OCI-LY3 (cell line): ENCODE measurements at regions not wholly inside any gene's neighbourhood (a gene's known extent, or its start where the extent isn't known, plus 50 kb on each side); places are given as distances from the start of the nearest gene placed in this dataset.

Source experiments
- H2AFZ ChIP-seq: fragments of 200-600, 300-600 bp; shearing (Covaris generic); 2 replicates; pipeline ENCODE4 v1.6.0; 2014; ENCODE audit warnings: antibody characterized with exemption, low read depth, low read length
- H3K27ac ChIP-seq: fragments of 200-600, 300-600 bp; sonication (generic); 2 replicates; pipeline ENCODE4 v1.5.1; 2014; ENCODE audit warnings: mild to moderate bottlenecking, low read length, moderate library complexity, mixed read lengths
- H3K27me3 ChIP-seq: fragments of 200-600, 300-600 bp; sonication (generic); 2 replicates; pipeline ENCODE4 v1.6.1; 2014; ENCODE audit warnings: low read depth, low read length, mixed read lengths
- H3K36me3 ChIP-seq: fragments of 200-600, 300-600 bp; sonication (generic); replicated peaks from 2 replicates; pipeline ENCODE3; 2014; ENCODE audit warnings: low read depth, low read length, mixed read lengths
- H3K4me1 ChIP-seq: fragments of 300-600, 200-600 bp; sonication (generic); 2 replicates; pipeline ENCODE4 v1.6.1; 2014; ENCODE audit warnings: low read length, mixed read lengths
- H3K4me2 ChIP-seq: fragments of 200-600, 300-600 bp; sonication (generic); 2 replicates; pipeline ENCODE4 v1.6.1; 2014; ENCODE audit warnings: low read length, mixed read lengths
- H3K4me3 ChIP-seq: fragments of 300-600, 200-600 bp; sonication (generic); 2 replicates; pipeline ENCODE4 v1.5.1; 2014; ENCODE audit warnings: antibody characterized with exemption, mild to moderate bottlenecking, low read length, moderate library complexity
- H3K79me2 ChIP-seq: fragments of 300-600, 200-600 bp; shearing (Covaris generic); 2 replicates; pipeline ENCODE4 v1.6.1; 2014; ENCODE audit warnings: mild to moderate bottlenecking, low read length, mixed read lengths
- H3K9ac ChIP-seq: fragments of 300-600, 200-600 bp; shearing (Covaris generic); 2 replicates; pipeline ENCODE4 v1.6.0; 2014; ENCODE audit warnings: mild to moderate bottlenecking, low read length, moderate library complexity
- H3K9me3 ChIP-seq: fragments of 200-600, 300-600 bp; shearing (Covaris generic); 2 replicates; pipeline ENCODE4 v1.6.1; 2014; ENCODE audit warnings: low read length, mixed read lengths; ENCODE audit not compliant: insufficient read depth
- H4K20me1 ChIP-seq: fragments of 200-600, 300-600 bp; sonication (generic); 2 replicates; pipeline ENCODE4 v1.6.1; 2016; ENCODE audit warnings: low read length, mixed read lengths; ENCODE audit not compliant: insufficient read depth
- EZH2phosphoT487 ChIP-seq: fragments of 200-600 bp; shearing (Covaris generic); IDR thresholded peaks from 2 replicates; pipeline ENCODE4 v1.6.1; 2018; ENCODE audit warnings: antibody characterized with exemption, mixed run types, low read depth
- TF ChIP-seq, protein P1 (sequence below): fragments of 200-600, 300-600 bp; sonication (generic); IDR thresholded peaks from 2 replicates; pipeline ENCODE4 v1.5.1; 2014; ENCODE audit warnings: antibody characterized with exemption, low read length, low read depth

DNA sequence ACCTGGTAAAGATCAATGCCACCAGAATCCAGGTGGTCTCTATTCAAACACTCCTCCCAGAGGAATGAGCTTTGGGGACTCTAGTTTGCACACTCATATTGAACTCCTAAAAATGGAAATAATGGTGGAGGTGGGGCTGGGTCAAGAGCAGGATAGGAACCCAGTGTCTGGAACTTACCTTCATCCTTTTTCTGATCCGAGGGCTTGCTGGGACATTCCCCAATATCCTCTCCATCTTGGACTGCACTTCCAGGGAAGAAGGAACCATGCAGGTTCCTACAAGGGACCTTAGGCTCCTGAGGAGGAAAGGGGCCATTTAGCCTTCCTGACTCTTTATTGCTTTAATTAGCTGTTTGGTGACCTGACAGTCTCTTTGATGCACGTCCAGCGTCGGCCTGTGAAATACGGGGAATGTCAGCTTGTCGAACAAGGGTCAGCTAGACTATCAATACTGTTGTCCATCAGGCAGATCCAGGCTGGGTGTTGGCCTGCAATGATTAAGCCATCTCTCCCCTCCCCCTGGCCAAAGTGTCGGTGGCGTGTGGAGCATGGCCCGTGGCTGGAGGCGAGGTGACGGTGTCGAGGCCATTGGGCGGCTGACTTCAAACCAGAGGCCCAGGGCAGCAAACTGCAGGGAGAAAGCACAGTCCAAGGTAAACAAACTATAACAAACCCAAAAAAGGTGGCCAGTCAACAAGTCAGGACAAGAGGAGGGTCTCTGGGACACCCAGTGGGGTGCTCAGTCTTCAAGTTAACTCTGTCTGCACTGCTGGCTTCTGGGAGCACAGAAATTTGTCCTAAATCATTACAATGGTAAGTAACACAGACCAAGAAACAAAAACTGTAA, 405.2 kb upstream of the TBX3 start:
- H3K79me2 ChIP-seq = no peaks in the 10 kb centered on the region
- no peak for TF ChIP-seq EZH2phosphoT487
- TF ChIP-seq, protein P1, sequence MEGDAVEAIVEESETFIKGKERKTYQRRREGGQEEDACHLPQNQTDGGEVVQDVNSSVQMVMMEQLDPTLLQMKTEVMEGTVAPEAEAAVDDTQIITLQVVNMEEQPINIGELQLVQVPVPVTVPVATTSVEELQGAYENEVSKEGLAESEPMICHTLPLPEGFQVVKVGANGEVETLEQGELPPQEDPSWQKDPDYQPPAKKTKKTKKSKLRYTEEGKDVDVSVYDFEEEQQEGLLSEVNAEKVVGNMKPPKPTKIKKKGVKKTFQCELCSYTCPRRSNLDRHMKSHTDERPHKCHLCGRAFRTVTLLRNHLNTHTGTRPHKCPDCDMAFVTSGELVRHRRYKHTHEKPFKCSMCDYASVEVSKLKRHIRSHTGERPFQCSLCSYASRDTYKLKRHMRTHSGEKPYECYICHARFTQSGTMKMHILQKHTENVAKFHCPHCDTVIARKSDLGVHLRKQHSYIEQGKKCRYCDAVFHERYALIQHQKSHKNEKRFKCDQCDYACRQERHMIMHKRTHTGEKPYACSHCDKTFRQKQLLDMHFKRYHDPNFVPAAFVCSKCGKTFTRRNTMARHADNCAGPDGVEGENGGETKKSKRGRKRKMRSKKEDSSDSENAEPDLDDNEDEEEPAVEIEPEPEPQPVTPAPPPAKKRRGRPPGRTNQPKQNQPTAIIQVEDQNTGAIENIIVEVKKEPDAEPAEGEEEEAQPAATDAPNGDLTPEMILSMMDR = no peak
- no peaks in the 10 kb centered on the region for H3K36me3 ChIP-seq
- no peaks in the 10 kb centered on the region for H3K9me3 ChIP-seq
- no peak overlapping the region for H3K9ac ChIP-seq
- no peak overlapping the region for H3K4me3 ChIP-seq
- no peaks in the 10 kb centered on the region for H3K27me3 ChIP-seq
- H2AFZ ChIP-seq = no peak overlapping the region
- H4K20me1 ChIP-seq = no peaks in the 10 kb centered on the region
- H3K27ac ChIP-seq = no peak overlapping the region
- H3K4me2 ChIP-seq = no peak overlapping the region
- H3K4me1 ChIP-seq = no peaks in the 10 kb centered on the region

DNA sequence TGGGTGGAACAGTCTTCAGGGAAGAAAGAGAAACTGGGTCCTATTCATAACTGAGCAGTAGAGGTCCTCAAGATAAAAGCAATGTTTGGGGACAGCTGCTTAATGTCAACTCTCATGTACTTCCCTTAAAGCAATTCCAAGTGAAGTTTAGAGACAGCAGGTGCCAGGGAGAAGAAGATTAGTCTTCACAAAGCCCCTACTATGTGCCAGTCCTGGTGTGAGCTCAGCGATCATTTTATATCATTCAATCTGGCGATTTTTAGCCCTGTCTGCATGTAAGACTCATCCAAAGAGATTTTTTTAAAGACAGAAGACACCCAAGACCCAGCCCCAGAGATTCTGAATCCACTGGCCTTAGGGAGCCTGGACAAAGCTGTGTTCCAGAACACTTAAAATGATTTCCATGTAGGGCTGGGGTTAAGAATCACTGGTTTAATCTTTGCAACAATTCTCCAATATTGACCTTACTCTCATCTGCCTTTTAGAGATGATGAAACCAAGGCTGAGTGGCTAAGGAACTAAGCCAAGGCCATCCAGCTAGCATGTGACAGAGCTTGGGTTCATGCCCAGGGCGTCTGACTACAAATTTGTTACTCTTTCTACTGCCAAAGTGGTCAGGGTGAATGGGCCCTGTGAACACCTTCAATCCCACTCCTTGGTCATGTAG, 404.5 kb upstream of the TBX3 start:
- Histone ChIP-seq H3K36me3 (no peaks in the 10 kb centered on the region), H3K27me3 (no peaks in the 10 kb centered on the region), H3K79me2 (no peaks in the 10 kb centered on the region), H2AFZ (no peak overlapping the region), H3K9ac (no peak overlapping the region), H3K27ac (no peak overlapping the region), H3K4me2 (no peak overlapping the region), H3K4me3 (no peak overlapping the region), H3K4me1 (no peaks in the 10 kb centered on the region), H4K20me1 (no peaks in the 10 kb centered on the region), H3K9me3 (no peaks in the 10 kb centered on the region)
- no peak for TF ChIP-seq EZH2phosphoT487
- TF ChIP-seq, protein P1 = no peak

DNA sequence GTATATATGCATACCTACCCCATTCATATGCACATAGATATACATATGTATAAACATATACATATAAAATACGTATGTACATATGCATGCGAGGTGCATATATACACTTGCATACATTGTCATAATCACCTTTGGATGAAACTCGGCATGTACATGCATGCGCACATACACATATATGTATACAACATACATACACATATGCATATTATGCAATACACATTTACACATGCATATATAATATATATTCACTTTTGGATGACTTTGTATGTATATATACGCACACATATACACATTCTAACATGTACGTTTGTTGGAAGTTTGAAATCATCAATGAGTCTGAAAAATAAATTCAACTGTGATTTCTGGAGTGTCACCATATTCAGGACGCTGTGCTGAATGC, 401.6 kb upstream of the TBX3 start:
- Histone ChIP-seq H3K27ac (no peak overlapping the region), H4K20me1 (no peaks in the 10 kb centered on the region), H3K79me2 (no peaks in the 10 kb centered on the region), H3K36me3 (no peaks in the 10 kb centered on the region), H3K4me2 (no peak overlapping the region), H2AFZ (no peak overlapping the region), H3K4me3 (no peak overlapping the region), H3K9ac (no peak overlapping the region), H3K4me1 (no peaks in the 10 kb centered on the region), H3K9me3 (no peaks in the 10 kb centered on the region), H3K27me3 (no peaks in the 10 kb centered on the region)
- TF ChIP-seq, protein P1 = no peak
- TF ChIP-seq EZH2phosphoT487 = no peak

DNA sequence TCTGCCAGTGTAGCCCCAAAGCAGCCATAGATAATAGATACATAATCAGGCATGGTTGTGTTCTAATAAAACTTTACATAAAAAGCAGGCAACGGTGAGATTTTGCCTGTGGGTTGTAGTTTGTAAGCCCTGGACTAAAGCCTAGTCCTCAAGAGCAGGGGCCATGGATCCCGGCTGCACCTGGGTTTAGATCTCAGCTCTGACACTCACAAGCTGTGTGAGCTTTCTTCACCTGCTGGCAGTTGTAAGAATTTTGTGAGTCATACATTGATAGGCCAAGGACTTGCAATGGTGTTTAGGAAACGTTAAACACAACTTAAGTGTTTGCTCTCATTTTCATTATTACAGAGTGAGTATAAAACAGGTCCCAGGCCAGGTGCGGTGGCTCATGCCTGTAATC, 395.8 kb upstream of the TBX3 start:
- Histone ChIP-seq H3K4me2 (no peak overlapping the region), H2AFZ (no peak overlapping the region), H3K4me3 (no peak overlapping the region), H3K36me3 (no peaks in the 10 kb centered on the region), H3K9ac (no peak overlapping the region), H4K20me1 (no peaks in the 10 kb centered on the region), H3K4me1 (no peaks in the 10 kb centered on the region), H3K27ac (no peak overlapping the region), H3K79me2 (no peaks in the 10 kb centered on the region), H3K27me3 (no peaks in the 10 kb centered on the region), H3K9me3 (no peaks in the 10 kb centered on the region)
- TF ChIP-seq, protein P1 = no peak
- no peak for TF ChIP-seq EZH2phosphoT487
